ENCODE measurements at regions not wholly inside any gene's neighbourhood (a gene's known extent, or its start where the extent isn't known, plus 50 kb on each side); places are given as distances from the start of the nearest gene placed in this dataset.
"Not testable (repeated sequence)": the region's sequence is repeated elsewhere in the genome, so short reads cannot be mapped to it uniquely, and the experiment has no call there.

DNA sequence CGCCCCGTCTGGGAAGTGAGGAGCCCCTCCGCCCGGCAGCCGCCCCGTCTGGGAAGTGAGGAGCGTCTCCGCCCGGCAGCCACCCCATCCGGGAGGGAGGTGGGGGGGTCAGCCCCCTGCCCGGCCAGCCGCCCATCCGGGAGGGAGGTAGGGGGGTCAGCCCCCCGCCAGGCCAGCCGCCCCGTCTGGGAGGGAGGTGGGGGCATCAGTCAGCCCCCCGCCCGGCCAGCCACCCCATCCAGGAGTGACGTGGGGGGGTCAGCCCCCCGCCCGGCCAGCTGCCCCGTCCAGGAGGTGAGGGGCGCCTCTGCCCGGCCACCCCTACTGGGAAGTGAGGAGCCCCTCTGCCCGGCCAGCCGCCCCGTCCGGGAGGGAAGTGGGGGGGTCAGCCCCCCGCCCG is 297.5 kb upstream of the DYNLRB2 start:
- not testable (repeated sequence) for DNase-seq

DNA sequence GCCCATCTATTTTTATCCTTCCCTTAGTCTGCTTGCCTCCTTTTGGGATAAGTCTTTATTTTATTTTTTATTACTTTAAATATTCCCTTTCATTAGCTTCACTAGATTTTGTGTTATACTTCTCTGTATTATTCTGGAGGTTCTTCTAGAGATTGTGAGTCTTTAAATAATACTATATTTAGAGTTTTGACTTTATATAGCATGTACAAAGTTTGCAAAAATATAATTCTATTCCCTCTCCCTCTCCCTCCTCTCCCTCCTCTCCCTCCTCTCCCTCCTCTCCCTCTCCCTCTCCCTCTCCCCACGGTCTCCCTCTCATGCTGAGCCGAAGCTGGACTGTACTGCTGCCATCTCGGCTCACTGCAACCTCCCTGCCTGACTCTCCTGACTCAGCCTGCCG is 298.5 kb upstream of the DYNLRB2 start:
- not testable (repeated sequence) for DNase-seq

DNA sequence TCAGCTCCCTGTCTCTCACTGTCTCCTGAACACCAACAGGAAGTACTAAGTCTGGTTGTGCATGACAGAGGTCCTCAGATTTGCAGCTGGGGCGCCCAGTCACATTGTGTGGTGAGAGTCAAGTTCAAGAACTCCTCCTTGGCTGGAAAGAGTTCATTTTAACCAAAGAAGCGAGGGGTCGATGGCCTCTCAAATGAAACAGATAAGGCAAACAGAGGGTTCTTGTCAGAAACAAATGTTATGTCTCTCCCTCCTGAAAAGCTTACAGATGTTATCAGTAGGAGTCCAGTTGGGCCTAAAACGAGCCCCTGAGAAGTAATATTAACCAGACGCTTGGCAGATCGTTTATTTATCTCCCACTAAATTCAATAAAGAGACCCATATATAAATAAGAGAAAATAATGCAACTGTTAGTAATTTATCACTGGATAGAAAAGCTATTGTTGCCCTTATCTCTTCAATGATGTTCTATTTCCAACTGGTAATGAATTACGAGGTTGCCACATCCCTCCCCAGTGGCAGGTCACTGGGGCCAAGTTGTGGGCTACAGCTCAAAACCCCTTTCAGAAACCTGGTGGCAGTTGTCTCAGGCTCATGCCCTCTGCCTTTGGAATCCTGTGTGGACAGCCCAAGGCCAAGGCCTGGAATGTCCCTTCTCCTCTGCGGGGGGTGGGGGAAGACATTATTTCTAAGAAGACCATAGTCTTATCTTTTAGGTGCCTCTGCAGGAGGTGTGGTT is 307.5 kb upstream of the DYNLRB2 start:
- no peak for DNase-seq

DNA sequence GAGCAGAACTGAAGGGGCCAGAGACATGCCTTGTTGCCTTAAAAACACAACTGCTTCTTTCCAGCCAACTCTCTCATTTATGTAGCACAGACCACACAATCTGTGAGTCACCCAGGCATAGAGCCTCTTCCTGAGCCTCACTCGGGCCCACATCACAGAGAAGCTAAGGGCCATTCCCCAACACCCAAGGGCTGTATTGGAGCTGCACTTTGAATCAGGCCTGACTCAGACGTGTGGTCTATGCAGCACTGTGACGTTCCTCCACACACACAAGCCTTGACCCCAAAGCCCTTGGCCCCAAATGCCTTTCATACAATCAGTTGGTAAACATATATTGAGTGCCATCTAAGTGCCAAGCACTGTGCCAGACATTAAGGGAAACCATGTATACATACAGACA is 308.9 kb upstream of the DYNLRB2 start:
- DNase-seq: no peak

DNA sequence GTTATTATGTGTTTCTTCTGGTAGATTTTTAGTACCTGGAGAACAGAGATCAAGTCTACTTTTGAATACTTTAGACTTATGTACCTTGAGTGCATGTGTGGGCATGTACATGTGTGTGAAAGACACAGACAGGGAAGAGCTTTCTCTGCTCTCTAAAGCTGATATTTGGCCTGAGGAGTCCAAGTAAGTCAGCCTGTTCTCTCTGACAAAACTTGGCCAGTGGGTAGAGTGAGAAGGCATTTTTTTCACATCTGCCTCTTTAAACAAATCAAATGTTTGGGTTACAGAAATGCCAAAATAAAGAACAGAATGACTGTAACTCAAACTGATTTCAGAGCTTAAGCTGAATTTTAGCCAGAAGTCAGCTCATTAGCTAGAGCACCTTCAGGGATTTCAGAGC is 309.7 kb upstream of the DYNLRB2 start:
- no peak for DNase-seq

DNA sequence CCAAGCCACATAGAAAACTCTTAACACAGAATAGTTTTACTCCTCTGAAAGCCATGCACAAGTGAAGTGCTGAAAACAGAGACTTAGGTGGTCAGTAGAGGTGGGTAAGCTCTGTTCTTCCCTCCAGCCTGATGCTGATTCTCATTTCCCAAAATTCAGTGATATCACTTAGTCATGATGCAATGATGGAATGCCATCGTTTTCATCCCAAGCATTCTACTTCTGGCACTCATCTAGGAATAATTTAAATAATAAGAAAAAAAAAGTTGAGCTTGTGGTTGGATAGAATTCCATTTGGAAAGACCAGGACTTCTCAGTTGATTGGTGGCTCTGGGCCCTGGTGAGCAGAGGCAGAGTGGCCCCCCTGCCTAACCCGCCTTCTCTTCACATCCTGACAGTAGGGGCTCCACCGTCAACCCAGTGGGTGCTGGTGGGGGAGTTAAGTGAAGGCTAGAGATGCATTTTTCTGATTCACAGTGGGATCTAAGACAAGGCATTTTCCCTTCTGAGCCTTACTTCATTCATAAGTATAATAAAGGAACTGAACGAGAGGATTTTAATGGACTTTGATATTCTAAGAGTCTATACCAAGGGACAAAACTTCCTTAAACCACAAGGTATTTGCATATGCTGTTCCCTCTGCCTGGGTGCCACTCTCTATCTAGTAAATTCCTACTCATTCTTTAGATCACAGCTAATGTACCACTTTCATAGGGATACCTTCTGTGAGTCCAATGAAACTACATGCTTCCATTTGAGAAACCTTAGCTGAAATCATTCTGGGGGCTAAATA is 310.3 kb upstream of the DYNLRB2 start:
- DNase-seq: no peak

DNA sequence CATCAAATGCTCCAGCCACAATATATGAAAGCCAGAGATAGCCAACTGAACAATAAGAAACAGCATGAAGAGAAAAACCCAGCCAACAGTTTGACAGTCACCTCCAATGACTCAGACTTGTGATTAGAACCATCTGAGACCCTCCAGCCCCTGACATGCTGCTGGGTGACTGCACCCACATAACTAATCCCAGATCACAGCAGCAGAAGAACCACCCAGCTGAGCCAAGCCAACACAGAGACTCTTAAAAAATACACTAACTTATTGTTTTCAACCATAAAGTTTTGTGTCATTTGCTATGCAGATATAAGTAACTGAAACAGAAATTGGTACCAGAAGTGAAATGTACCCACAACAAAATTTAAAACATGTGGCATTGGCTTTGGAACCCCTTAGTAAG is 314.3 kb upstream of the DYNLRB2 start:
- DNase-seq: no peak

DNA sequence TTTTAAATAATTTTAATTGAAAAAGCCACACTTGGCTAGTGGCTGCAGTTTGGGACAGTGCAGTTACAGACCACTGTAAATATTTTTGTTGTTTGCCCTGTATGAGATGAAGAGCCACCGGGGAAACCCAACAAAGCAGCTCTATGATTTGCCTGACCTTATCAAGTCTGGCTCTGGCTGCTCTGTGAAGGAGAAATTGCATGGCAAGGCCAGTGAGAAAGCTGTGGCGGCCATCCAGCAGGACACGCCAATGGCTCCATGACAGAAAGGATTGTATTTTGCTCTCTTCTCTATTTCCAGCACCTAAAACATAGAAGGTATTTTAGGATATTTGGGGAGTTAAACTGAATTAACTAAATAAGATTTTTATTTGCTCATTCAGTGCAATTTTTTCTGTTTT is 330.0 kb upstream of the DYNLRB2 start:
- no peak for DNase-seq

DNA sequence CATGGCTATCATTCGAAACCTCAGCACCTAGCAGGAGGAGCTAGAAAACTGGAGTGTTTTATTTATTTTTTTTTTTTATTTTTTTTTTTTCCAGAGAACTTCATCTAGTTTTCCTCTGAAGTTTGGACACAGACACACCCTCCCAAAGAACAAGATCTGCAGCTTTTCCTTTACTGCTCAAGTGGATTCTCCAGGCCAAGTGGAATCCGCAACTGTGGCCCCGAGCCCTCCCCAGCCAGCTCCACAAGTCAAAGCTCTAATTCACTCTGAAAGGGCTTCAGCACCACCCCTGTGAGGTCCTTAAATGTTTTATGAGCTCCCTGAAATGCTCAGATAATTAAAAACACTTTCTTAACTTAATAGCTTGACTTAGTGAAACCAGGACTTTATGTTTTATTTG is 332.1 kb upstream of the DYNLRB2 start:
- DNase-seq: no peak

DNA sequence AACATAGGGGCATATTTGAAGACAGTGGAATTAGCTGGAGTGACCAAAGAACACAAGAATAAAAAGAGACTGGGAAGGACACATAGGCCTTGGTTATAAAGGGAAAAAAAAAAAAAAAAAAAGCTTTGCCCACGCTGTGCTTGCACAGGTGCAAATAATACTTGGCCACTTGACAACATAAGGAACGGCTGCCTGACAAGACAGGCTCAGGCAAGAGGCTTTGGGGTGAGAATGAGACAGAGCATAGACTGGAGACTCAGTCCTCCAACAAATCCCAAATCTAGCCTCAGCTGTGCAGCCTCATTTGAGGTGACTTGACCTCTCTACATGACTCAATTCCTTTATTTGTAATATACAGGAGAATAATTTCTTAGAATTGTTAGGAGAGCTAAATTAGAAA is 332.8 kb upstream of the DYNLRB2 start:
- no peak for DNase-seq

DNA sequence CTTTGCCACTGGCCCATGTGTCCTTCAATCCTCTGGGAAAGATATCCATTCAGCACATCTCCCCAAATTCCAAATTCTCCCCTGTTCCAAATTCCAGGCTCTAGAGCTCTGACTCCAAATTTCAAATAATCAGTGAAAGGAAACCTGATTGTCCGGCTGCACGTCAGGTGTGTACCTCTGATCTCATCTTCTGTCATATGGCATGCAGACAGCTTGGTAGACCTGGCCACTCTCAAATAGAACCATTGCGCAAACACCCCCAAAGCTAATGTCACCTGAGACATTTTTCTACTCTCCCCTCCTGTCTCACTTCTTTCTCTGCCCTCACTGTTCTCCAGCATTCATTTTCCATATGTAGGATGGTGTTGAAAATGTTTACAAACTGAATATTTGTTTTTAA is 337.0 kb upstream of the DYNLRB2 start:
- DNase-seq: no peak

DNA sequence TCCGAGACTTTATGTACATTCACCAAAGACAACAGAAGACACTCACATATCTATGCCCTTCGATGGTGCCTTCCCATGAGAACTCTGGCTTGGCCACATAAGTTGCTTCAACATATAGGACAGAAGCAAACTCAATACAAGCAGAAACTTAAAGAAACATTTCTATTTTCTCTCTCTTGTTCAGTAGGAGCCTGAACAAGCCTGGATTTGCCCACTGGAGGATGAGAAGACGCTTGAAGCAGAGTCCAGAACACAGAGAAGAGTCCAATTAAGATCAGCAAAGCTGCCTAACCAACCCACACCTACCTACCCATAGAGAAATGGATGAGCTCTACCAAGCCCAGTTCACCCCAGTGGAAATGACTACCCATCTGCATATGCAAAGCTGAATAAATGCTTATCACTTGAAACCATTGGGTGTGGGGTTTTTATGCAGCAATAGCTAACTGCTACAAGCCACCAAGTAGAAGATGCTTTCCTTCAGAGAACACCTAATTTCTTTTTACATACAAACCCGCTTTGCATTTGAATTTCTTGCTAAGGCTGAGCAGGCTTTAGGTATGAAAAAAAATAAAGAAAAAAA is 337.9 kb upstream of the DYNLRB2 start:
- no peak for DNase-seq

DNA sequence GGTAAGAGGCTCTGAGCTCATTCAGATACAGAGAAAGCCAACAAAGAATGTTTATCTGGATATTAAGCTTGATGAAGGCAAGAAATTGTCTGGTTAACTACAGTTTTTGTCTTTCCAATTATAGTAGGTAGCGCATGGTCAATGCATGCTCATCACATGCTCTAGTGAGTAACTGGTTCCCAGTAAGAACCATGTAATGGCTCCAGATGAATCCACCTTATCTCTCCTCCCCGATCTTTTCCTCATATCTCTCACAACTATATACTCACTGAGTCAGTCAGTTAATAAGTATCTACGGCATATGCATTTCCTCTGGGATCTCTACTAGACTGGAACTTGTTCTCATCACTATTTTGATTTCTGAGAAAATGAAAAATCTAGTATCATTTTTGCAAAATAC is 340.7 kb upstream of the DYNLRB2 start:
- no peak for DNase-seq

DNA sequence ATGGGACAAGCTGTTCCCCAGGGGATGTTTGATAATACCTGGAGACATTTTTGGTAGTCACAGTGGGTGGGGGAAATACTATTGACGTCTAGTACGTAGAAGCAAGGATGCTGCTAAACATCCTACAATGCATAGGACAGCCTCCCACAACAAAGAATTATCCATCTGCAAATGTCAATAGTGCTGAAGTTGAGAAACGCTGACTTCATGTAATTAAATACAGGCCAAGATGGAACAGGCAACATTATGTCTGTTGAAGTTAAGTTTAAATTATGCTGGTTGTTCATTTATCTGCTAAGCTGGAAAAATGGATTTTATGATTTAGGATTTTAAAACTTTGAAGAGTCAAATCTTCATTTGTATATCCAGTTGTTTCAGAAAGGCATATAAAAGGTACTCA is 341.2 kb upstream of the DYNLRB2 start:
- no peak for DNase-seq

DNA sequence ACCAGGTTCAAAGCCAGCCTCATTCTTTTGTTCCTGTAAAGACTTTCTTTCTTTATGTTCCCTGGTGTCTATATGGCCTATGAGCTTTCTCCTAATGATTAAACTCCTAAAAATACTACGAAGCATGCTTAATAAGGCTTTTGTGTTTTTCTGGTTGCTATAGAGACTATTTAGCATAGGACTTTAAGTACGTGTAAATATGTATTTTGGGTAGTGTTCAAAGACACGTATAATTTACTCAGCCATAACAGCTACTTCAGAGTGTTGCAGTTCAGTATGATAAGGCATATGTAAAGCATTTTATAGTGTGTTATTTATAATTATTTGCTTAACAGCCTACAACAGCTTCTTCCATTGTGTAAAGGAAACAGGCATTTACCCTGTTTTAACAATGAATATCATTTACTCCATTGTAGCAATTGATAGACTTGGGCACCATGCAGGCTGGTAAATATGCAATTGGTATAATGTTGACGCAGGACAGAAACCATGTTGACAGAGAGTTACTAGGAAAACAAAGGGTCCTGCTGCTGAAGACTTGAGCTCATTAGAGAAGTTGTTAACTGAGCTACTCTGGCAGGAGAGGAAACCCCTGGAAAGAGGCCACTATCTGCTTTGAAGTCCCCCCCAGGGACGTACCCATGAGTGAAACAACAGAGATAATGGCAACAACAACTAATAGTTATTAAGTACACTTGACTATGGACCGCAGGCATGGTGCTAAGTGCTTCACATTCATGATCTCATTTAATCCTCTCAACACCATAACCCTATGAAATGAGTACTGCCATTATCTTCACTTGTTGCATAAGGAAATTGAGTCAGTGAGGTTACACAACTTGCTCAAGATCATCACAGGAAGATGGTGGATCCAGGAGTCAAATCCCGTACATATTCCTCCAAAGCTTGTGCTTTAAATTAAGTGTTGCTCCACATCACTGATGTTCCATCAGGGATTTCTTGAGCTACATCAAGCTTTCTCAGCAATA is 342.2 kb upstream of the DYNLRB2 start:
- DNase-seq: no peak

DNA sequence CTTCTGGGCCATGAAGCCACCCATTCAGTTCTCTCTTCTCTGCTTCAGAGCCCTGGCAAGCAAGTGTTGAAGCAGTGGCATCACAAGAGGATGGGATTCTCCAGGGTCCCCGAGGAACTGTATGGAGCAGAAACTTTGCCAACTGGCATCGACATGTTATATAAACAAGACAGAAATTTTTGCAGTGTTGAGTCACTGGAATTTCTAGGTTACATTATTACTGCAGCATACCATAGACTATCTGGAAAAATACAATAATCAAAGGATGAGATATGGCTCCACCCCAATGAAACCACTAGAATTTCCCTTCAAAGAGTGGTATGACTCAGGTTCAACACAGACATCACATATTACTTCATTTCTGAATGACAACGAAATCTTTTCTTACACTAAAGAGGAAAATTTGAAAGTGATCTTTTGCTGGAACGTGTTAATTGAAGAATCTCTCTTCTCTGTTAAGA is 343.0 kb upstream of the DYNLRB2 start:
- DNase-seq: no peak

DNA sequence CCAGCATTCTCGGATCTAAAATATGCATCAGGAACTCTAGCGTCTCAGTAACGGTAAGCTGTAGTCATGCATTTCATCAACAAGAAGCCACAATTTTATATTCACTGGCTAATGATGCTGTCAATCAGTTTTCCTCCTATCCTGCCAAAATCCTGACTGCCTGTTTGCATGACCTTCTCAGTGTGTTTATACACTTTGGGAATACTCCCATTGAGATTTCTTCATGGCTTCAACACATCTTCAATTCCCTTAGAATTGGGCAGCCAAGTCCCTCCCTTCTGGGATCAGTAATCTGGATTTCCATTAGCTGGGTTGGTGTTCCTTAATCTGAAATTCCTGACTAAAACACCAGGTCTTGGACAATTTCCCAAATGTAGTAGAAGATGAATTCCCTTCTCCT is 348.9 kb upstream of the DYNLRB2 start:
- no peak for DNase-seq

DNA sequence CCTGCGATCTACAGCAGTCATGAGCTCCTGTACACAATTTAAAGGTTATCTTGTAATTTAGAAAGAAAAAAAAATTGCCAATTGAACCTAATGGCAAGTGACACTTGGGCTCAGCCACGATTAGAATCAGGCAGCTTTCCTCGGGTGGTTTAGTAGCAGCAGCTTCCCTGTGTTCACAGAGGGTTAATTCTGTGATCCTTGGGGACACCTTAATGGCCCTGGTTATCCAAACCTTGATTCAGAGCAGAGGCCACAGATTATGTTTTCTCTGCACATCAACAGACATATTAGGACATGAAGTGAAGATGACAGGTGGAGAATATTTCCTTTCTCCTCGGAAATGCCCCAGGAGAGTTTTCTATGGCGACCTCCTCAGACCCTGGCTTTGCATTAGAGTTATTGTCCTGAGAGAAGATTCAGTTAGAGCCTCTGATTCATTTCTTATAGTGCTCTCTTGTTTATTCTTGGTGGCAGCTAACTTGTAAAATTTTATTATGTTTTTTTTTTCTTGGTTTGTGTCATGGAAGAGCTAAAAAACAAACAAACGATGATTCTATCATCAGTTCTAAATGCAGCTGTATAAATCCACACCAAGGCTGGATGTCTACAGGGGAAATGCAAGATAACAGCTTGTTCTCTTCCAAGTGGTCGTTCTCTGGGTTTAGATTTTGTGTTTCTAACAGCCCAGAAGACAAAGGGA is 351.2 kb upstream of the DYNLRB2 start:
- no peak for DNase-seq

DNA sequence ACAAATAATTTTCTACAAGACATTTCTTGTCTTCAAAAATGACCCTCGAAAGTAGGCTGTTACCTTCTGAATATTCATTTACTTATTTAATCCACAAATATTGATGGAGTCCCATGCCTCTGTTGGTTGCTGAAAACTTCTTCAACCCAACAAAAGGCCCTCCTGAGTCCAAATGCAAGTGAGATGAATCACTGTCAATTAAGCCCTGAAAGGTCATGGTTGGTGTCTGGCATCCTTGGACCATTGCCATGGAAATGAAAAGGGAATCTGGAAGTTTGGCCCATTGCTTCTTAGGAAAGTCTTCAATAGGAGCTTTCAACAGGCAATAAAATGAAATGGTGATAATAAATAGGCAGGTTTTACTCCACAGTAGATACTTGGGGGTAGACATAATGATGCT is 364.7 kb upstream of the DYNLRB2 start:
- DNase-seq: no peak

DNA sequence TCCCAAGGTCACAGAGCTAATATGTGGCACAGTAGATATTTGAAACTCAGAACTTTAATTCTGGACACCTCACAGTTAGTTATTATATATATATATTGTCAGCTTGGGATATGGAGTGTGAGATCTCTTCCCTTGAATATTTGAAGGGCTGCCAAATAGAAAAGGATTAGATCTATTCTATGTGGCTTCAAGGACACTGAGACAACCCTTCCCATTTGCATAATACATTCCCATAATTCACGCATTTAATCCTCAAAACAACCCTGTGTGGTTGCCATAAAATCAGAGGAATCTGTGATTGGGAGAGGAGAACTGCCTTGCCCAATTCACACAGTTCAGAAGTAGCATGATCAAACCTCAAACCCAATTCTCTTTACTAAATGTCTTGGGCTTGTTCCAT is 365.8 kb upstream of the DYNLRB2 start:
- no peak for DNase-seq

DNA sequence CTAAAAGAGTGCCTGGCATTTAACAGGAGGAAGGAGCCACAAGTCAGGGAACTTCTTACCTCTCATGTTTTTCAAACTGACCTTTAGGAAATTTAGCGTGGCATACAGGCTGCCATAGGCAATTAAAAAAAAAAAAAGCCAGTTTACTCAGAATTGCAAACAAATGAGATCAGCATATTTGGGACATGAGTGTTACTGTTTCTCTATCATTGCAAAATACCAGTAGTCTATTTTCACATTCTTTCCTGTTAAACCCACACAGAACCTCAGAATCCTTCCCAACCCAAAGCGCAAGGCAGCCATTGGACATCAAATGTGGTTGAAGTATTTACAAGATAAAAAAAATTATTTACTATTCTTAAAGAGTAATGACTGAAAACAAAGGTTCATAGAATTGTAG is 366.4 kb upstream of the DYNLRB2 start:
- DNase-seq: no peak

DNA sequence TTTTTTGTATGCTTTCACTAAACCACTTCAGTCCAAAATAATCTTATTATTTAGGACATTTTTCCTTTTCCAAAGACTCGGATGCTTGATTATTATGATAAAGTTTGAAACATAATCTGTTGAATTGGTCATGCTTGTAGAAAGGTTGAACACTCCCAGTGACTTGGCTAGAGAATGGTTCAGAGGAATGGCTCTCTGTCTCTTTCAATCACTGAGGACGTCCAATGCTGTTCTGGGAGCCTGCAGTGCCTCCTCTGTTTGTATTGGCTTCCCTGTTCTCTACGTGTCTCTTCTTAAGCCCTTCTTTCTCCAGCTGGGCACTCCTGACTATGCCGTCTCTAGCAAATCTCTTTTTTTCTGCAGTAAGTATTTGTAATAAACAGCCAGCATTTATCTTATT is 369.0 kb upstream of the DYNLRB2 start:
- no peak for DNase-seq
